ENCODE measurements at regions not wholly inside any gene's neighbourhood (a gene's known extent, or its start where the extent isn't known, plus 50 kb on each side); places are given as distances from the start of the nearest gene placed in this dataset.

- Histone ChIP-seq H3K4ac (ENCODE audit: low read length) (no peak overlapping the region), H3K79me1 (ENCODE audit: low read depth, low read length) (no peaks in the 10 kb centered on the region), H3K14ac (ENCODE audit: low read length) (no peak overlapping the region), H4K8ac (ENCODE audit: low read depth, low read length) (no peak overlapping the region), H3K9me3 (replicated peaks in 1 of 2; ENCODE audit: control insufficient read depth in 2 of 2, insufficient read depth in 1 of 2, low read depth in 1 of 2, low read length in 2 of 2) (peaks cover 0 to under 1% of the 10 kb centered on the region in 2 donors), H2BK12ac (ENCODE audit: low read length) (no peak overlapping the region), H2AFZ (ENCODE audit: low read length) (no peak overlapping the region), H3K27me3 (ENCODE audit: control insufficient read depth in 3 of 3, insufficient read depth in 3 of 3, low read depth in 1 of 3, low read length in 3 of 3) (no peaks in the 10 kb centered on the region), H3K23ac (ENCODE audit: low read depth, low read length, poor library complexity) (no peak overlapping the region), H3K18ac (ENCODE audit: low read length) (no peak overlapping the region), H3K9ac (ENCODE audit: low read depth, low read length, poor library complexity) (no peak overlapping the region), H4K91ac (ENCODE audit: low read depth, low read length, poor library complexity) (no peak overlapping the region), H3K4me1 (ENCODE audit: control insufficient read depth in 2 of 2, insufficient read depth in 1 of 2, low read depth in 1 of 2, low read length in 2 of 2) (peaks cover 0 to 2% of the 10 kb centered on the region in 2 donors), H2BK120ac (ENCODE audit: low read depth, low read length) (no peak overlapping the region), H3K4me2 (ENCODE audit: insufficient read depth, low read length, poor library complexity, severe bottlenecking) (no peak overlapping the region), H3K27ac (replicated peaks; ENCODE audit: low read length) (no peak overlapping the region), H3K4me3 (ENCODE audit: low read length in 2 of 2) (no peak overlapping the region), H2BK5ac (ENCODE audit: low read length) (no peak overlapping the region), H2BK15ac (ENCODE audit: low read length) (no peak overlapping the region), H2AK5ac (ENCODE audit: low read depth, low read length) (no peak overlapping the region), H3K36me3 (replicated peaks in 1 of 2; ENCODE audit: control insufficient read depth in 2 of 2, insufficient read depth in 2 of 2, low read length in 2 of 2) (no peaks in the 10 kb centered on the region)
- no CpG with 5 or more reads among the region's 2 CpGs for WGBS, 2 donors (ENCODE audit: extremely low coverage in 2 of 2, insufficient read length in 2 of 2, insufficient replicate concordance in 1 of 2)
- DNase-seq (ENCODE audit: low spot score), result no peak
Observed at GRCh38 chr13:34695063-34695462, 247.0 kb upstream of the NBEA start.

GRCh38 chr13:34696296-34696695, 245.8 kb upstream of the NBEA start:
- DNase-seq (ENCODE audit: low spot score), result no peak
- no peaks in the 10 kb centered on the region for H3K79me1 ChIP-seq (ENCODE audit: low read depth, low read length)
- no peak overlapping the region for H3K4me2 ChIP-seq (ENCODE audit: insufficient read depth, low read length, poor library complexity, severe bottlenecking)
- H2AFZ ChIP-seq (ENCODE audit: low read length), result no peak overlapping the region
- no peak overlapping the region for H2BK5ac ChIP-seq (ENCODE audit: low read length)
- no peaks in the 10 kb centered on the region for H3K9me3 ChIP-seq (replicated peaks in 1 of 2; ENCODE audit: control insufficient read depth in 2 of 2, insufficient read depth in 1 of 2, low read depth in 1 of 2, low read length in 2 of 2)
- no peak overlapping the region for H3K4me3 ChIP-seq (ENCODE audit: low read length in 2 of 2)
- no peak overlapping the region for H3K4ac ChIP-seq (ENCODE audit: low read length)
- WGBS, 2 donors (ENCODE audit: extremely low coverage in 2 of 2, insufficient read length in 2 of 2, insufficient replicate concordance in 1 of 2), result no CpG with 5 or more reads among the region's 5 CpGs
- no peak overlapping the region for H3K23ac ChIP-seq (ENCODE audit: low read depth, low read length, poor library complexity)
- no peak overlapping the region for H2BK15ac ChIP-seq (ENCODE audit: low read length)
- H2BK12ac ChIP-seq (ENCODE audit: low read length), result no peak overlapping the region
- H3K18ac ChIP-seq (ENCODE audit: low read length), result no peak overlapping the region
- H3K4me1 ChIP-seq (ENCODE audit: control insufficient read depth in 2 of 2, insufficient read depth in 1 of 2, low read depth in 1 of 2, low read length in 2 of 2), result peaks cover 0 to 2% of the 10 kb centered on the region in 2 donors
- H4K8ac ChIP-seq (ENCODE audit: low read depth, low read length), result no peak overlapping the region
- H2AK5ac ChIP-seq (ENCODE audit: low read depth, low read length), result no peak overlapping the region
- H3K27ac ChIP-seq (replicated peaks; ENCODE audit: low read length), result no peak overlapping the region
- H3K36me3 ChIP-seq (replicated peaks in 1 of 2; ENCODE audit: control insufficient read depth in 2 of 2, insufficient read depth in 2 of 2, low read length in 2 of 2), result no peaks in the 10 kb centered on the region
- H2BK120ac ChIP-seq (ENCODE audit: low read depth, low read length), result no peak overlapping the region
- no peak overlapping the region for H3K14ac ChIP-seq (ENCODE audit: low read length)
- no peak overlapping the region for H4K91ac ChIP-seq (ENCODE audit: low read depth, low read length, poor library complexity)
- H3K27me3 ChIP-seq (ENCODE audit: control insufficient read depth in 3 of 3, insufficient read depth in 3 of 3, low read depth in 1 of 3, low read length in 3 of 3), result no peaks in the 10 kb centered on the region
- no peak overlapping the region for H3K9ac ChIP-seq (ENCODE audit: low read depth, low read length, poor library complexity)

- DNase-seq (ENCODE audit: low spot score), result no peak
- H3K79me1 ChIP-seq (ENCODE audit: low read depth, low read length), result no peaks in the 10 kb centered on the region
- no peak overlapping the region for H3K14ac ChIP-seq (ENCODE audit: low read length)
- H2AK5ac ChIP-seq (ENCODE audit: low read depth, low read length), result no peak overlapping the region
- H3K36me3 ChIP-seq (replicated peaks in 1 of 2; ENCODE audit: control insufficient read depth in 2 of 2, insufficient read depth in 2 of 2, low read length in 2 of 2), result no peaks in the 10 kb centered on the region
- peak overlapping the region; percentile 43 for H4K8ac ChIP-seq (ENCODE audit: low read depth, low read length)
- no peak overlapping the region for H3K27ac ChIP-seq (replicated peaks; ENCODE audit: low read length)
- H3K27me3 ChIP-seq (ENCODE audit: control insufficient read depth in 3 of 3, insufficient read depth in 3 of 3, low read depth in 1 of 3, low read length in 3 of 3), result no peaks in the 10 kb centered on the region
- H2BK5ac ChIP-seq (ENCODE audit: low read length), result no peak overlapping the region
- no peak overlapping the region for H3K4ac ChIP-seq (ENCODE audit: low read length)
- H3K9me3 ChIP-seq (replicated peaks in 1 of 2; ENCODE audit: control insufficient read depth in 2 of 2, insufficient read depth in 1 of 2, low read depth in 1 of 2, low read length in 2 of 2), result no peaks in the 10 kb centered on the region
- no peak overlapping the region for H3K18ac ChIP-seq (ENCODE audit: low read length)
- no peak overlapping the region for H3K23ac ChIP-seq (ENCODE audit: low read depth, low read length, poor library complexity)
- no CpG with 5 or more reads among the region's 14 CpGs for WGBS, 2 donors (ENCODE audit: extremely low coverage in 2 of 2, insufficient read length in 2 of 2, insufficient replicate concordance in 1 of 2)
- H2AFZ ChIP-seq (ENCODE audit: low read length), result no peak overlapping the region
- H4K91ac ChIP-seq (ENCODE audit: low read depth, low read length, poor library complexity), result no peak overlapping the region
- no peak overlapping the region for H3K4me3 ChIP-seq (ENCODE audit: low read length in 2 of 2)
- no peak overlapping the region for H2BK15ac ChIP-seq (ENCODE audit: low read length)
- no peak overlapping the region for H3K4me2 ChIP-seq (ENCODE audit: insufficient read depth, low read length, poor library complexity, severe bottlenecking)
- no peak overlapping the region for H2BK120ac ChIP-seq (ENCODE audit: low read depth, low read length)
- H2BK12ac ChIP-seq (ENCODE audit: low read length), result no peak overlapping the region
- peaks cover 0 to 2% of the 10 kb centered on the region in 2 donors for H3K4me1 ChIP-seq (ENCODE audit: control insufficient read depth in 2 of 2, insufficient read depth in 1 of 2, low read depth in 1 of 2, low read length in 2 of 2)
- no peak overlapping the region for H3K9ac ChIP-seq (ENCODE audit: low read depth, low read length, poor library complexity)
Observed at GRCh38 chr13:34696741-34697140, 245.3 kb upstream of the NBEA start.

GRCh38 chr13:34698945-34699344, 243.1 kb upstream of the NBEA start:
- no peak for DNase-seq (ENCODE audit: low spot score)
- Histone ChIP-seq H3K9ac (ENCODE audit: low read depth, low read length, poor library complexity) (no peak overlapping the region), H4K8ac (ENCODE audit: low read depth, low read length) (no peak overlapping the region), H3K4me3 (ENCODE audit: low read length in 2 of 2) (no peak overlapping the region), H3K4me2 (ENCODE audit: insufficient read depth, low read length, poor library complexity, severe bottlenecking) (no peak overlapping the region), H2BK120ac (ENCODE audit: low read depth, low read length) (no peak overlapping the region), H2BK15ac (ENCODE audit: low read length) (no peak overlapping the region), H3K4ac (ENCODE audit: low read length) (no peak overlapping the region), H3K27ac (replicated peaks; ENCODE audit: low read length) (no peak overlapping the region), H4K91ac (ENCODE audit: low read depth, low read length, poor library complexity) (no peak overlapping the region), H3K36me3 (replicated peaks in 1 of 2; ENCODE audit: control insufficient read depth in 2 of 2, insufficient read depth in 2 of 2, low read length in 2 of 2) (no peaks in the 10 kb centered on the region), H3K27me3 (ENCODE audit: control insufficient read depth in 3 of 3, insufficient read depth in 3 of 3, low read depth in 1 of 3, low read length in 3 of 3) (no peaks in the 10 kb centered on the region), H3K23ac (ENCODE audit: low read depth, low read length, poor library complexity) (no peak overlapping the region), H3K9me3 (replicated peaks in 1 of 2; ENCODE audit: control insufficient read depth in 2 of 2, insufficient read depth in 1 of 2, low read depth in 1 of 2, low read length in 2 of 2) (no peaks in the 10 kb centered on the region), H2AK5ac (ENCODE audit: low read depth, low read length) (no peak overlapping the region), H2BK12ac (ENCODE audit: low read length) (no peak overlapping the region), H2AFZ (ENCODE audit: low read length) (no peak overlapping the region), H3K4me1 (ENCODE audit: control insufficient read depth in 2 of 2, insufficient read depth in 1 of 2, low read depth in 1 of 2, low read length in 2 of 2) (peaks cover 0 to 2% of the 10 kb centered on the region in 2 donors), H3K79me1 (ENCODE audit: low read depth, low read length) (no peaks in the 10 kb centered on the region), H3K14ac (ENCODE audit: low read length) (no peak overlapping the region), H3K18ac (ENCODE audit: low read length) (no peak overlapping the region), H2BK5ac (ENCODE audit: low read length) (no peak overlapping the region)
- no CpG with 5 or more reads among the region's 3 CpGs for WGBS, 2 donors (ENCODE audit: extremely low coverage in 2 of 2, insufficient read length in 2 of 2, insufficient replicate concordance in 1 of 2)

Measured in neuronal stem cell (in vitro differentiated cells).